Lung (tissue), 11 donors: ENCODE measurements at regions not wholly inside any gene's neighbourhood (a gene's known extent, or its start where the extent isn't known, plus 50 kb on each side); places are given as distances from the start of the nearest gene placed in this dataset.

Experiments used
- ATAC-seq: fragments of 200-7000 bp; cut with Tn5 transposase; one replicate; pipeline ENCODE4 v1.9.1; 2020; ENCODE audit warnings: moderate number of reproducible peaks; ENCODE audit not compliant: insufficient read depth, low FRiP score
- DNase-seq, 3 donors: peaks; one replicate each; pipeline ENCODE4 v3.0.0-alpha.2; 2013 to 2017
- H3K27ac ChIP-seq, 2 donors: one replicate each; pipeline ENCODE4 v1.5.1; 2013; ENCODE audit warnings: mild to moderate bottlenecking in 2 of 2, moderate library complexity in 2 of 2, control low read depth in 1 of 2, inconsistent platforms in 1 of 2, low read depth in 1 of 2, low read length in 1 of 2
- H3K27me3 ChIP-seq, 3 donors: one replicate each; pipeline ENCODE4 v1.5.1; 2013; ENCODE audit warnings: low read length in 2 of 3; ENCODE audit not compliant: control insufficient read depth in 3 of 3, insufficient read depth in 3 of 3
- H3K36me3 ChIP-seq, 4 donors: one replicate each; pipeline ENCODE4 v1.5.1; 2013; ENCODE audit warnings: low read length in 4 of 4, mild to moderate bottlenecking in 1 of 4, moderate library complexity in 1 of 4; ENCODE audit not compliant: control insufficient read depth in 4 of 4, insufficient read depth in 4 of 4
- H3K4me1 ChIP-seq, 5 donors: one replicate each; pipeline ENCODE4 v1.5.1; 2013; ENCODE audit warnings: low read length in 5 of 5, mild to moderate bottlenecking in 2 of 5, moderate library complexity in 1 of 5; ENCODE audit not compliant: control insufficient read depth in 5 of 5, insufficient read depth in 5 of 5
- H3K4me3 ChIP-seq: one replicate; pipeline ENCODE4 v1.5.1; 2013; ENCODE audit warnings: mild to moderate bottlenecking, control low read depth, moderate library complexity
- H3K9ac ChIP-seq, 2 donors: one replicate each; pipeline ENCODE4 v1.5.1; 2013; ENCODE audit warnings: low read length in 2 of 2, control low read depth in 1 of 2; ENCODE audit not compliant: insufficient read depth in 1 of 2
- H3K9me3 ChIP-seq, 4 donors: one replicate each; pipeline ENCODE4 v1.5.1; 2013; ENCODE audit warnings: low read length in 3 of 4, mild to moderate bottlenecking in 1 of 4, moderate library complexity in 1 of 4; ENCODE audit not compliant: control insufficient read depth in 4 of 4, insufficient read depth in 3 of 4
- CTCF ChIP-seq: IDR thresholded peaks from 2 replicates; pipeline ENCODE4 v1.5.1; 2012; ENCODE audit warnings: mild to moderate bottlenecking; ENCODE audit errors: control extremely low read depth, extremely low read depth
- WGBS, 2 donors: extraction: QIAGEN DNeasy Blood & Tissue Kit; methylation state at CpG; one replicate each; pipeline ENCODE4 v1.1.7; 2013; 5-methylcytosine and 5-hydroxymethylcytosine counted together
- donor health status: control.
- donor health status: control.
- donor health status: Bipolar disorder and iron deficiency.
- donor health status: healthy.
- donor health status: DM: yes; HTN: yes; CAD: no.

DNA sequence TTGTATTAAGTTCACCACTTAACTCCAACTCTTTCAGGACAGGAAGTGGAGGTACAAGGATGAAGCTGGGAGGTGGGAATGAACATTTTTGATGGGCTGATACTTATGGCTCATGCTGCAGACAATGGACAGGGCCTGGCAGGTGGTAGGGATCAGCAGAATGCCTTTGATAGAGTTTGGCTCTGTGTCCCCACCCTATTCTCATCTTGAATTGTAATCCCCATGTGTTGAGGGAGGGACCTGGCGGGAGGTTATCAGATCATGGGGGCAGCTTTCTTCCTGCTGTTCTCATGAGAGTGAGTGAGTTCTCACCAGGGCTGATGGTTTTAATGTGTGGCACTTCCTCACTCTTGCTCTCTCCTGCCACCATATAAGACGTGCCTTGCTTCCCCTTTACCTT, 87.3 kb upstream of the PRLR start:
- Histone ChIP-seq H3K4me1 (no peaks in the 10 kb centered on the region), H3K27me3 (no peaks in the 10 kb centered on the region), H3K4me3 (no peak overlapping the region), H3K36me3 (no peaks in the 10 kb centered on the region), H3K27ac (no peak overlapping the region), H3K9ac (no peak overlapping the region), H3K9me3 (peaks cover 0 to 2% (median 0%) of the 10 kb centered on the region in 4 donors)
- 88 to 89% methylated on average over 2 of the region's 2 CpGs for WGBS, 2 donors
- ATAC-seq (no peak), DNase-seq (no peak)
- TF ChIP-seq CTCF: no peak

DNA sequence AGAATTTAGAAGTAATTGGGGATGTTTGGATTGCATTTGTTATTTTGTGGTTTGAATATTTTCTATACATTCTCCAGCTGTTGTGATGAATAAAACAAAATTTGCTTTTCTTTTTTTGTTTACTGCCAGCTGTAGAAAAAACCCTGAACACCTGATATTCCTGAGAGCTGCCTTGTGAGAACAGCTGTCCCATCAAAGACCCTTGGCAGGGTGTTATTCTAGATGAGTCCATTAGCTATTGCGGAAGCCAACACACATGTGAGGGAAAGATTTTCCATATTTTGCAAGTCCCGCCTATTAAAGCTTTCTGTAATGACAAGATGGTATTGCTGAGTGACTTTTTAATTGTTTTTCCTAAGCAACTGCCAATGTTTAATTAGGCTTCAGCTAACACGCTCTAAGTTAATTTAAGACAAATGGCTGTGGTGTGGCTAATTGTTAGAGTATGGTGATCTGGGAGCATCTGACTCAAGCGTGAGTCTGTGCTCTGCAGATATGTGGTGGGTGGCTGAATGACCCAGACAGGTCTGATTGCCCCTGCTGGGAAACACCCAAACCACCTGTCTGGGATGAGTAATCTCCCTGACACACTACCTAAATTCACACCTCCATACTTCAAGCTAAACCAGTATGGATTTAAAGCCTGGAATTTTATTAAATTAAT, 86.5 kb upstream of the PRLR start:
- WGBS, 2 donors: 91 to 93% methylated on average over 4 of the region's 4 CpGs

GRCh38 chr5:35313291-35313690, 83.0 kb upstream of the PRLR start:
- no peak for TF ChIP-seq CTCF
- DNase-seq (no peak), ATAC-seq (no peak)
- H3K27me3 ChIP-seq: no peaks in the 10 kb centered on the region
- H3K4me1 ChIP-seq: no peaks in the 10 kb centered on the region
- H3K36me3 ChIP-seq: no peaks in the 10 kb centered on the region
- no peak overlapping the region for H3K9ac ChIP-seq
- H3K4me3 ChIP-seq: no peak overlapping the region
- WGBS, 2 donors: 9 to 42% methylated on average over 2 of the region's 2 CpGs
- H3K27ac ChIP-seq: no peak overlapping the region
- H3K9me3 ChIP-seq: peaks cover 0 to 2% (median 0%) of the 10 kb centered on the region in 4 donors

More for the DNA sequence above, 86.5 kb upstream of the PRLR start:
- no peak overlapping the region for H3K27ac ChIP-seq
- no peak for ATAC-seq
- no peaks in the 10 kb centered on the region for H3K36me3 ChIP-seq
- no peak for DNase-seq
- no peaks in the 10 kb centered on the region for H3K27me3 ChIP-seq
- H3K9me3 ChIP-seq: peaks cover 0 to 2% (median 0%) of the 10 kb centered on the region in 4 donors
- H3K9ac ChIP-seq: no peak overlapping the region
- no peak overlapping the region for H3K4me3 ChIP-seq
- no peaks in the 10 kb centered on the region for H3K4me1 ChIP-seq
- no peak for TF ChIP-seq CTCF

DNA sequence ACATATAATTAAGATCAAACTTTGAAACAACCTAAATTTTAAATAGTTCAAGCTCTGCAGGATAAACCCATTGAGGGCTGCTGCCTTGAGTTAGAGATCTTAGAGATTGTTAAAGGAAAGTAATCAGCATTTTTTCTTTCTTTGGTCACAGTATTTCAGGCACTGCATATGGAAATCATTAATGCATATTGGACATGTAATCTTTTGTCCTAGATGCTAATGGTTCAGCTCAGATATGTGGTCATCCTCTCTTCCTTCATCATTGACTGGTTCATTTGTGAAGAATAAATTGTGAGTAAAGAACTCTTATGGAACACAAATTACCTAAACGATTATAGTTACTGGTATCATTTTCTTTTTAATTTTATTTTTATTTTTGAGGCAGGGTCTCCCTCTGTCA, 82.0 kb upstream of the PRLR start:
- DNase-seq (no peak), ATAC-seq (no peak)
- no peak overlapping the region for H3K4me3 ChIP-seq
- no peaks in the 10 kb centered on the region for H3K4me1 ChIP-seq
- no peaks in the 10 kb centered on the region for H3K27me3 ChIP-seq
- no peak overlapping the region for H3K9ac ChIP-seq
- H3K36me3 ChIP-seq: no peaks in the 10 kb centered on the region
- no peak for TF ChIP-seq CTCF
- H3K27ac ChIP-seq: no peak overlapping the region
- 82 to 84% methylated on average over 1 of the region's 1 CpG for WGBS, 2 donors
- H3K9me3 ChIP-seq: peaks cover 0 to 2% (median 0%) of the 10 kb centered on the region in 4 donors
